Hepatocyte (in vitro differentiated cells): ENCODE measurements at regions not wholly inside any gene's neighbourhood (a gene's known extent, or its start where the extent isn't known, plus 50 kb on each side); places are given as distances from the start of the nearest gene placed in this dataset.

Experiments used
- DNase-seq: peaks from one replicate; pipeline ENCODE4 v3.0.0-alpha.2; 2016; ENCODE audit warnings: low spot score
- H2AFZ ChIP-seq: fragments of 200-600 bp; sonication (generic); 2 replicates; pipeline ENCODE4 v1.6.0; 2016; ENCODE audit warnings: antibody characterized with exemption, mild to moderate bottlenecking
- H3K27ac ChIP-seq: fragments of 200-600 bp; sonication (generic); 2 replicates; pipeline ENCODE4 v1.5.1; 2016; ENCODE audit warnings: mild to moderate bottlenecking
- H3K27me3 ChIP-seq: fragments of 200-600 bp; sonication (generic); 2 replicates; pipeline ENCODE4 v1.6.1; 2016
- H3K36me3 ChIP-seq: fragments of 200-600 bp; sonication (generic); replicated peaks from 2 replicates; pipeline ENCODE4 v1.5.1; 2016; ENCODE audit warnings: low read depth; ENCODE audit not compliant: insufficient read depth
- H3K4me1 ChIP-seq: fragments of 200-600 bp; sonication (generic); 2 replicates; pipeline ENCODE4 v1.5.1; 2016; ENCODE audit warnings: mild to moderate bottlenecking, moderate library complexity; ENCODE audit not compliant: insufficient read depth
- H3K4me2 ChIP-seq: fragments of 200-600 bp; sonication (generic); 2 replicates; pipeline ENCODE4 v1.6.0; 2016
- H3K4me3 ChIP-seq: fragments of 200-600 bp; sonication (generic); 2 replicates; pipeline ENCODE4 v1.5.1; 2016; ENCODE audit warnings: mild to moderate bottlenecking
- H3K79me2 ChIP-seq: fragments of 200-600 bp; sonication (generic); 2 replicates; pipeline ENCODE4 v1.6.0; 2017; ENCODE audit warnings: mild to moderate bottlenecking
- H3K9me2 ChIP-seq: fragments of 200-600 bp; sonication (generic); replicated peaks from 2 replicates; pipeline ENCODE4 v1.6.0; 2017; ENCODE audit warnings: mild to moderate bottlenecking; ENCODE audit not compliant: insufficient read depth
- H3K9me3 ChIP-seq: fragments of 200-600 bp; sonication (generic); 2 replicates; pipeline ENCODE4 v1.5.1; 2016; ENCODE audit warnings: low read depth, mild to moderate bottlenecking
- H4K20me1 ChIP-seq: fragments of 200-600 bp; sonication (generic); 2 replicates; pipeline ENCODE4 v1.6.0; 2016; ENCODE audit warnings: mild to moderate bottlenecking; ENCODE audit not compliant: insufficient read depth, poor library complexity, severe bottlenecking
- CTCF ChIP-seq: fragments of 200-600 bp; sonication (generic); IDR thresholded peaks from 2 replicates; pipeline ENCODE4 v1.5.1; 2016; ENCODE audit warnings: antibody characterized with exemption, mild to moderate bottlenecking; ENCODE audit not compliant: poor library complexity
- EZH2 ChIP-seq: fragments of 200-600 bp; sonication (generic); IDR thresholded peaks from 2 replicates; pipeline ENCODE4 v1.6.1; 2016; ENCODE audit warnings: antibody characterized with exemption, mild to moderate bottlenecking, borderline replicate concordance
- EZH2phosphoT487 ChIP-seq: fragments of 200-600 bp; sonication (generic); IDR thresholded peaks from one replicate; pipeline ENCODE4 v1.6.1; 2018; ENCODE audit warnings: antibody characterized with exemption, mild to moderate bottlenecking, low read depth, moderate library complexity; ENCODE audit not compliant: unreplicated experiment, severe bottlenecking
- WGBS: methylation state at CpG from one replicate; pipeline ENCODE4 v1.1.6; 2016; ENCODE audit warnings: low lambda C conversion rate; ENCODE audit errors: missing lambda C conversion rate; 5-methylcytosine and 5-hydroxymethylcytosine counted together

GRCh38 chr16:6206080-6206479 lies 1108.5 kb upstream of the EEF2KMT start:
- Histone ChIP-seq H3K79me2 (no peaks in the 10 kb centered on the region), H3K4me1 (no peaks in the 10 kb centered on the region), H4K20me1 (no peaks in the 10 kb centered on the region), H2AFZ (no peak overlapping the region), H3K27ac (no peak overlapping the region), H3K4me3 (no peak overlapping the region), H3K36me3 (no peaks in the 10 kb centered on the region), H3K27me3 (no peaks in the 10 kb centered on the region), H3K9me3 (no peaks in the 10 kb centered on the region), H3K9me2 (no peaks in the 10 kb centered on the region), H3K4me2 (no peak overlapping the region)
- no peak for DNase-seq
- WGBS = 63% methylated on average over 5 of the region's 5 CpGs
- TF ChIP-seq EZH2 (no peak), EZH2phosphoT487 (no peak), CTCF (no peak)

GRCh38 chr16:6204945-6205344 lies 1107.3 kb upstream of the EEF2KMT start:
- H3K9me3 ChIP-seq = no peaks in the 10 kb centered on the region
- H3K36me3 ChIP-seq = no peaks in the 10 kb centered on the region
- no peaks in the 10 kb centered on the region for H3K27me3 ChIP-seq
- no peak overlapping the region for H3K4me2 ChIP-seq
- H2AFZ ChIP-seq = no peak overlapping the region
- no peak overlapping the region for H3K4me3 ChIP-seq
- no peaks in the 10 kb centered on the region for H3K79me2 ChIP-seq
- H4K20me1 ChIP-seq = no peaks in the 10 kb centered on the region
- H3K4me1 ChIP-seq = no peaks in the 10 kb centered on the region
- no peak overlapping the region for H3K27ac ChIP-seq
- no peak for TF ChIP-seq CTCF
- no peak for TF ChIP-seq EZH2phosphoT487
- no peak for TF ChIP-seq EZH2
- 80% methylated on average over 2 of the region's 2 CpGs for WGBS
- H3K9me2 ChIP-seq = no peaks in the 10 kb centered on the region
- no peak for DNase-seq

GRCh38 chr16:6200861-6201260 lies 1103.3 kb upstream of the EEF2KMT start:
- no peak for DNase-seq
- no peak overlapping the region for H2AFZ ChIP-seq
- H3K27me3 ChIP-seq = no peaks in the 10 kb centered on the region
- no peaks in the 10 kb centered on the region for H3K9me3 ChIP-seq
- WGBS = 84% methylated on average over 6 of the region's 6 CpGs
- no peak overlapping the region for H3K27ac ChIP-seq
- no peak overlapping the region for H3K4me2 ChIP-seq
- no peaks in the 10 kb centered on the region for H3K4me1 ChIP-seq
- H4K20me1 ChIP-seq = no peaks in the 10 kb centered on the region
- TF ChIP-seq EZH2 = no peak
- no peak for TF ChIP-seq CTCF
- H3K36me3 ChIP-seq = no peaks in the 10 kb centered on the region
- H3K79me2 ChIP-seq = no peaks in the 10 kb centered on the region
- no peak overlapping the region for H3K4me3 ChIP-seq
- H3K9me2 ChIP-seq = no peaks in the 10 kb centered on the region

- TF ChIP-seq EZH2phosphoT487 (no peak), CTCF (no peak), EZH2 (no peak)
Observed at GRCh38 chr16:6200271-6200670, 1102.7 kb upstream of the EEF2KMT start.

More at GRCh38 chr16:6200271-6200670, 1102.7 kb upstream of the EEF2KMT start:
- Histone ChIP-seq H3K9me2 (no peaks in the 10 kb centered on the region), H4K20me1 (no peaks in the 10 kb centered on the region), H3K4me1 (no peaks in the 10 kb centered on the region), H3K27me3 (no peaks in the 10 kb centered on the region), H2AFZ (no peak overlapping the region), H3K4me2 (no peak overlapping the region), H3K4me3 (no peak overlapping the region), H3K9me3 (no peaks in the 10 kb centered on the region), H3K79me2 (no peaks in the 10 kb centered on the region), H3K36me3 (no peaks in the 10 kb centered on the region), H3K27ac (no peak overlapping the region)
- DNase-seq = no peak
- WGBS = 85% methylated on average over 6 of the region's 6 CpGs
